ENCODE measurements at regions not wholly inside any gene's neighbourhood (a gene's known extent, or its start where the extent isn't known, plus 50 kb on each side); places are given as distances from the start of the nearest gene placed in this dataset.

DNA sequence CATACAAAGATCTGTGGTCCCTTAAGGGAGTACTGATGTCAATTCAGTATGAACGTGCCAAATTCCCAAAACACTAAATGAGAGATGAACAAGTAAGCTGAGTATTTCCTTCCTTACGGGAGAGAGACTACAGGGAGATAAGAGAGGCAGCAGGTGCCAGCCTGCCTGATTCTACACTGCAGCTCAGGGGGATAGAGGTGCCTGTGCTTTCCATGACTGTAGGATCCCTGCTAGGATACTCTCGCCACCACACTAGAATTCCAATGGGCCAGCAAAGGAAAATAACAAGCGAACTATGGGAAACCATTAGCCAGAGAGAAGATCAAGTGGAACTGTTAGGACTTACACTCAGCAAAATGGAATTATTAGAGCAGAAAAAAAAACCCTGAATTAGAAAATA lies 198.5 kb upstream of the BTBD3 start:
- DNase-seq (ENCODE audit: low spot score): no peak

DNA sequence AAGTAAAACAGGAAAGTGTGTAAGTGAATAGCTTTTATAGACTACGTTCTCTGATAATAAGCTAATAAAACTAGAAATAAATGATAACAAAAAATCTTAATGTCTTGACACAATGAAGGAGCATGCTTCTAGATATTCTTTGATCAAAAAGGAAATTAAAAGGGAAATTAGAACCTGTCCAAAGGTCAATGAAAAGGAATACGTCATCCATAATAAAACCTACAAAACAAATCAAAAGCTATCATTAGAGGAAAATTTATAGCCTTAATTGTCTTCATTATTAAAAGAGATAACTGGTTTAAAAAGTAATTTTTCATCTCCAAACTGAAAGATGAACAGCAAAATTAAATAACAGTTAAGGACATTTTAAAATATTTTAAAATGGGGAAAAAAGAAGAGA lies 196.3 kb upstream of the BTBD3 start:
- DNase-seq (ENCODE audit: low spot score): no peak

DNA sequence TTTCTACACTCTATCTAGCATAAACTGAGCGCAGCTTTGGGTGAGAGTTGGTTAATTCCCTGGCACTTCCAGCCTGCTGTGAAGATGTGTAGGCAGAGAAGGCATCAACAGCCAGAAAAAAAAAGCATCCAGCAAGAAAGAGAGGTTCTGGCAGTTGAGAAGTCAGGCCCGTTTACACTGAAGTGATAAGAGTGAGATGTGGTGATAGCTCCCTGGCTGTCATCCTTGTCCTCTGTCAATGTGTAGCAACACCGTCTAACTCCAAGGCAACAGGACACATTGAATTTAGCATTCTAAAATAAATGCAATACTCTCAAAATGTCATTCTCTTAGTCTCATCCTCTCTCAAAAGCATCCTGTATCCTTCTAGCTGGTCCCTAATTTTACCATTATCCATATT lies 193.6 kb upstream of the BTBD3 start:
- no peak for DNase-seq (ENCODE audit: low spot score)

- no peak for DNase-seq (ENCODE audit: low spot score)
These were observed 191.7 kb upstream of the BTBD3 start for GRCh38 chr20:11726026-11726425.

GRCh38 chr20:11727708-11728107 lies 190.0 kb upstream of the BTBD3 start:
- DNase-seq (ENCODE audit: low spot score): no peak

- no peak for DNase-seq (ENCODE audit: low spot score)
These were observed 188.8 kb upstream of the BTBD3 start for GRCh38 chr20:11728937-11729336.

- no peak for DNase-seq (ENCODE audit: low spot score)
These were observed 187.9 kb upstream of the BTBD3 start for GRCh38 chr20:11729806-11730205.

GRCh38 chr20:11734431-11734830 lies 183.3 kb upstream of the BTBD3 start:
- DNase-seq (ENCODE audit: low spot score): no peak

GRCh38 chr20:11738852-11739251 lies 178.8 kb upstream of the BTBD3 start:
- no peak for DNase-seq (ENCODE audit: low spot score)

DNA sequence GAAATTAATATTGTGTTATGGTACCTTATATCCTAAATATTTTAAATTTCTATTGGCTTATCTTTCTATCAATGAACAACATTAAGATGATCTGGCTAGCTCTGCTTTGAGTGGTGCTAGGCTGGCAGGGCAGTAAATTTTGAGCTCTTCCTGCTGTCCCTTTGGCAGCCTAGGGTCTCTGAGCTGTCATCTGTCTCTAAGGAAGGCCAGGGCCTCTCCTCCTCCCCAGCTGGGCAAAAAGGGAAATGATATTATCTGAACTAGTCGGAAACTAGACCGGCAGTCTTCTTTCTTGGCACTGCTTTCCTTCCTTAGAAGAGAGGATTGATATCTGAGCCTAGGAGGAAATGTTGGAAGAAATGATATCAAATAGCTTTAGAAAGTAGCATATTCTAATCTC lies 176.7 kb upstream of the BTBD3 start:
- no peak for DNase-seq (ENCODE audit: low spot score)

DNA sequence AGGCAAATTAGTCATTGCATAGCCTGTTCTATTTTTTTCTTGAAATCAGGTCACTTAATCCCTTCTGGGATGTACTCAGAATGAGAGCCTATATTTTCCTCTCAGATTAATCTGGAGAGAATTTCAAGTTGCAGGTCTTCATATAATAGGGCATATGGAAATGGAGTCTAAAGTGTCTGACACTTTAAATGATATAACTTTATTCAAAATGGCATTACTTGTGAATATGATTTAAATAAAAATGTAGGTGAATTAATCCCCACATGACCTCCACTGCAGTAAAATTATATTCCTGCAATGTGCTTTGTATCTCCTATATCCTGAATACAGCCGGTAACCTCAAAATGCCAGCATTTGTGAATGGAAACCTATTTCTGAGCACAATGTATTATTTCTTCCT lies 172.5 kb upstream of the BTBD3 start:
- DNase-seq (ENCODE audit: low spot score): no peak

DNA sequence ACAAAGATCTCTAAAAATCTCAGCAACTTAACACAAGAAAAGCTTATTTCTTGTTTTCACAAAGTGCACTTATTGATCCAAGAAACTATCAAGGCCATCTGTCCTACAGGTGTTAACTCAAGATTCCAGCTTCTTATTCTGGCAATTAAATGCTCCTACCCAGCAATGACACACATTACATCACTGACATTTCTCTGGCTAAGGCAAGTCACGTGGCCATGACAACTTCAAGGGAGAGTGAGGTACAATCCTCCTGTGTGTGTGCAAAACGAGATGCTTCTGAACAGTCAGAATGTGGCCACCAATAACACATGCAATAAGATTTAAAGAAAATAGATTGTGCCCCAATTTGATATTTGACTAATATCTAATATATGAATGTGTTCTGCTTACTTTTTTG lies 169.3 kb upstream of the BTBD3 start:
- DNase-seq (ENCODE audit: low spot score): no peak

- no peak for DNase-seq (ENCODE audit: low spot score)
These were observed 165.4 kb upstream of the BTBD3 start for GRCh38 chr20:11752336-11752735.

DNA sequence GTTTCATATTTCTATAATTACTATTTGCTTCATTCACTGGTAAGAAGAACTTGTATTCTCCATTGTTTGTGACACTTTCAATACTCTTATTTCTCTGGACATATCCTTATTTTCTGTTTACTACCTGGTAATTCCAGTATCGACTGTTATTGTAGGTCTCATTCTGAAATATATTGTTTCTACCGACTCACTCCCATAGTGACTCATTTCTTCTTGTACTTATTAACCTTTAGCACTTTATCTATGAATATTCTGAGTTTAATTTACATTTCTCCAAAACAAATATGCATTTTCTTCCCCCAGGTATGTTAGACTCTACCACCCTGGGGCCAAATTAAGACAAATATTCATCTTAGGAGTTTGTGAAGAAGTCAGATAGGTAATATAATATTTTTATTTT lies 164.5 kb upstream of the BTBD3 start:
- DNase-seq (ENCODE audit: low spot score): no peak

GRCh38 chr20:11754451-11754850 lies 163.2 kb upstream of the BTBD3 start:
- DNase-seq (ENCODE audit: low spot score): no peak

DNA sequence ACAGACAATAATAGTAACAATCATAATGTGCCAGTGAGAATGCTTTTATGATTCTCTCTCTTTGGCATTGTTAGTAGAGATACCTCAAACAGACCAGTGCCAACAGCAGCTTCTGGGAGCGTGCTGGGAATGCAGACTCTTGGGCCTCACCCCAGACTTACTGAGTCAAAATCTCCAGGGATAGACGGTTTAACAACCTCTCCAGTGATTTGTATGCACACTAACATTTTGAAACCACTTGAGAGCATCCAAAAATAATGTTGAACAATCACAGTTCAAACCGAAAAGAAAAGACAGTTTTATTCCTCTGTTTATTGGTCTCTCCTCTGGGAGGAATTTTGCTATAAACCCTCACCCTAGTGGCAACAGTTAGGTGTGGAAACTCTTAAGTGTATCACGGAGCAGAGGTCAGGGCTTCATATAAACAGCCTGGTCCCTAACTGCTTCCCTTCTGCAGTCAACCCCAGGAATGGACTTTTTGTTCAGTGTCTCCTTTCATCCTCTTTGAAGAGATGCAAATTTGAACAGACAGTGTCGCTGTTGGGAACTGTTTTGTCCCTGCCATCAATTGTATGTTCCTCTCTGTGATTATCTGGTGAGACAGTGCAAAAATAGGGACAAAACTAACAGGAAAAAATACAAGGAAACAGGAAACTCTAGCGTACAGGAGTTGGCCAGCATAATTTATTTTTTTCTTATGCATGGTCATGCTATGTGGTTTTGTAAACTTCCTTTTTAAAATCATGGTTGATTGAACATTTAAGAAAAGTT lies 162.4 kb upstream of the BTBD3 start:
- no peak for DNase-seq (ENCODE audit: low spot score)

GRCh38 chr20:11761497-11761896 lies 156.2 kb upstream of the BTBD3 start:
- no peak for DNase-seq (ENCODE audit: low spot score)

- DNase-seq (ENCODE audit: low spot score): no peak
These were observed 150.7 kb upstream of the BTBD3 start for GRCh38 chr20:11766961-11767360.

DNA sequence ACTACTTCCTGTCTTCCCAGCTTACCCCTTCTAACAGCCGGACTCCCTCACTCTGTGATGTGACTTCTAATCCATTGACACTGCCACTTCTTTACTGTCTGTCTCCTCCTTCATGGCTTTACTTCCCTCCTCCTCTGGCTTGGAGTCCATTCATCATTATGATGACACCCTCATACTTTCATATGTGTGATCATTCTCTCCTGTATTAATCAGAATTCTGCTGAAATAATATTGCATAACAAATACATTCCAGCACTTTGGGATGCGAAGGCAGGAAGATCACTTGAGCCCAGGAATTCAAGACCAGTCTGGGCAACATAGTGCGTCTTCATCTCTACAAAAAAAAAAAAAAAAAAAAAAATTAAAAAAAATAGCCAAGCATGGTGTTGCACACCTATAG lies 147.9 kb upstream of the BTBD3 start:
- DNase-seq (ENCODE audit: low spot score): no peak

DNA sequence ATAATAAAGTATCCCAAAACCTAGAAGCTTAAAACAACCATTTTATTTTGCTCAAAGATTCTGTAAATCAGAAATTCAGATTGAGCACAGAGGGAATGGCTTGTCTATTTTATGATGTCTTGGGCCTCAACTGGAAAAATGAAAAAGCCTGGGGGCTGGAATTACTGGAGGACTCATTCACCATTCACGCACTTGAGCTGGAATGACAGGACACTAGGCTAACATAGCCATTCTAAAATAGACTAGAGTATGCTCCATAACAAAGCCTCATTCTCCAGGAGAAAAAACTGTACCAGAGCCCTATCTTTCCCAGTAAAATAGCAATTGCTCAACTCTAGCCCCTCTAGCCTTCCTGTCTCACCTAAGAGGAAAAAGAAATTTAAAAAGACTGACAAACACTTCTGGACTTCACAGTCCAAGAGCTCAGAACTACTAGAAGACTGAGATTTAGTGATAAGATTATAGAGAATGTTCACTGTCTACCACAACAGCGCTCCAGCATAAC lies 145.4 kb upstream of the BTBD3 start:
- DNase-seq (ENCODE audit: low spot score): no peak

GRCh38 chr20:11776687-11777086 lies 141.0 kb upstream of the BTBD3 start:
- no peak for DNase-seq (ENCODE audit: low spot score)

DNA sequence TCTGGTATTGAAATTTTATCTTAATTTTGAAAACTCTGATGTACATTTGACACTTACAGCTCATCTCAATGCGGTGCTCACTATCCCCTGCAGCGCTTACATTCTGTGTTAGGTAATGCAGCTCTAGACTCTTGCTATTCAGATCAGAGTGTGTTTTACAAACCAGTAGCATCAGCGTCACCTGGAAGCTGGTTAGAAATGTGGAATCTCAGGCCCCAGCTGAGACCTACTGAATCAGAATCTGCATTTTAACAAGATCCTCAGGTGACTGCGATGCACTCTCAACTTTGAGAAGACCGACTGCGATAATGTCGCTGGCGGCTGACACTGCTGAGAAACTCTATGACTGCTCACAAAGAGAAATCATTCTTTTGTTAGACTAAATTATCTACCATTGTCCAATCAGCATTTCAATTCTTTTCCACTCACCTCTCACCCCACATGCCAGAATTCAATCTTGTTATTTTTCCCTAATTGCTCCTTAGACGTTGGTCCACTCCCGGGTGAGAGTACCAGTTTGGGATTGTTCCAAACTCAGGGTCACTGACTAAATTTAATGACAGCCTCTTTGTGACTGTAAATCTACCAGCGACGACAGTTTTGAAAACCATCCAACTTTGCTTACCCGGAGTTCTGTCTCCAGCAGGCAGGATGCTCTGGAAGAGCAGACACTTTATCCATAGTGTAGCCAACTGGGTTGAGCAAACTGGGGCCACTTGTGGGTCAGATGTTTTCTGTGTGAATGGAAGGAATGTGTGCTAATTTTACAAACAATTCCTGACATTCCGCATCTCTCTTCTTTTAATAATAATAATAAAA lies 140.1 kb upstream of the BTBD3 start:
- no peak for DNase-seq (ENCODE audit: low spot score)

GRCh38 chr20:11778206-11778570 lies 139.5 kb upstream of the BTBD3 start:
- DNase-seq (ENCODE audit: low spot score): no peak

Data from HuH-7 (cell line).